ENCODE measurements at regions not wholly inside any gene's neighbourhood (a gene's known extent, or its start where the extent isn't known, plus 50 kb on each side); places are given as distances from the start of the nearest gene placed in this dataset.

- Histone ChIP-seq H3K9me3 (no peaks in the 10 kb centered on the region; the same call in 1 of the 2 replicates), H3K27me3 (no peaks in the 10 kb centered on the region), H3K4me1 (no peaks in the 10 kb centered on the region; the same call in none of the 2 replicates), H3K36me3 (no peaks in the 10 kb centered on the region), H3K4me3 (ENCODE audit: low read depth, low read length) (no peak overlapping the region)
- no peak for DNase-seq
- no peak for TF ChIP-seq CTCF (IDR thresholded peaks at IDR 0.05; ENCODE audit: low read depth, low read length)
These were observed 422.2 kb upstream of the ZP4 start for GRCh38 chr1:238312969-238313368.

DNA sequence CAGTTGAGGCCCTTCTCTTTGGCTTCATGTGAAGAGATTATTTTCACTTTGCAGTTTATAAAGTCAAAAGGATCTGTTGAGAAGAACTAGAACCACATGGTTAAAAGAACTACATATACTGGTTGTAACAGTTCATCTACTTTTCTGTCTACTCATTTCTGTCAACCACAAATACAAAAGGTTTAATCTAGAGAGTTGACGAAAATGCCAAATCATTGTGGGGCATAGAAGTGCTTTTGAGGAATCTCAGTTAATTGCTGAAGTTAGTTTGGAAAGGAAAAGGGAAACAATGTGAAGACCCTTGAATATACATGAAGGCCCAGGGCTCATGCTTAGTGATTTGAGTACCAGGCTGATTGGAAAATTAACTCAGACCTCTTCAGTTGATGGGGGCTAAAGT, 415.7 kb upstream of the ZP4 start:
- H3K36me3 ChIP-seq: no peaks in the 10 kb centered on the region
- no peak for DNase-seq
- H3K4me3 ChIP-seq (ENCODE audit: low read depth, low read length): no peak overlapping the region
- TF ChIP-seq CTCF (IDR thresholded peaks at IDR 0.05; ENCODE audit: low read depth, low read length): no peak
- H3K9me3 ChIP-seq: no peaks in the 10 kb centered on the region; the same call in 1 of the 2 replicates
- H3K4me1 ChIP-seq: no peaks in the 10 kb centered on the region; the same call in 1 of the 2 replicates
- no peaks in the 10 kb centered on the region for H3K27me3 ChIP-seq

DNA sequence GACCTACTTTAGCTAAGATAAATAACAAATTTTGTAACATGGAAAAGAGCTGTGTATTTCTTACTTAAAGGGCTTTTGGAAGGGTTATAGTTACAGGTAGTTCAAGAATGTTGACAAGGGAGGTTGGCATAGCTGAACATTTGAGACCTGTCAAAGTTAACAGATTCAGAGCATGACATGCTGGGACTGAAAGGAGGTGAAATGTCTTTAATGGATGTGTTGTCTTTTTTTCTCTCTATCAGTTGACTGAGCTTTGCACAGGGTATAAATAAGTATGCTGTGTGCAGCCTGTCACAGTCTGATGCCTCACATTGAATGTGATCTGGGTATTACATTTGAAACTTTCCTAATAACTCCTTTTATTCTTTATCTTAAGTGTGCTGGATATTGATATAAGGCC, 411.9 kb upstream of the ZP4 start:
- Histone ChIP-seq H3K4me3 (ENCODE audit: low read depth, low read length) (no peak overlapping the region), H3K27me3 (no peaks in the 10 kb centered on the region), H3K36me3 (no peaks in the 10 kb centered on the region), H3K9me3 (no peaks in the 10 kb centered on the region; the same call in 1 of the 2 replicates), H3K4me1 (no peaks in the 10 kb centered on the region; the same call in 1 of the 2 replicates)
- DNase-seq: no peak
- no peak for TF ChIP-seq CTCF (IDR thresholded peaks at IDR 0.05; ENCODE audit: low read depth, low read length)

DNA sequence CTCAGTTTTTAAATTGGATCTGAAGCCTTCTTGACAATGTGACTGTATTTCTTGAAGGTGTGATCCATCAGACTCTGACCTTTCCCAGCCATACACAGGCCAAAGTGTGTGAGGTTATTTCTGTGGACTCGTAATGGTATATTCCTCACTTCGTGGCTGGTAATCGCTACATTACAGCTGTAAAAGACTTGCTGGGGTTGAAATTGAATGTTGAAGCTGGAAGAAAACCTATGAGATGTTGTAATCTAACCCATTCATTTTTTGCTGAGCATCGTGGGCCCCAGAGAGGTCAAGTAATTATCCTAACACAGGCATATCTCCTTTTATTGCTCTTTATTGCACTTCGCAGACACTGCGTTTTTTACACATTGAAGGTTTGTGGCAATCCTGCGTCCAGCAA, 405.6 kb upstream of the ZP4 start:
- no peak for TF ChIP-seq CTCF (IDR thresholded peaks at IDR 0.05; ENCODE audit: low read depth, low read length)
- no peaks in the 10 kb centered on the region for H3K27me3 ChIP-seq
- DNase-seq: no peak
- H3K4me1 ChIP-seq: no peaks in the 10 kb centered on the region
- H3K9me3 ChIP-seq: no peaks in the 10 kb centered on the region
- H3K36me3 ChIP-seq: no peaks in the 10 kb centered on the region
- H3K4me3 ChIP-seq (ENCODE audit: low read depth, low read length): no peak overlapping the region

DNA sequence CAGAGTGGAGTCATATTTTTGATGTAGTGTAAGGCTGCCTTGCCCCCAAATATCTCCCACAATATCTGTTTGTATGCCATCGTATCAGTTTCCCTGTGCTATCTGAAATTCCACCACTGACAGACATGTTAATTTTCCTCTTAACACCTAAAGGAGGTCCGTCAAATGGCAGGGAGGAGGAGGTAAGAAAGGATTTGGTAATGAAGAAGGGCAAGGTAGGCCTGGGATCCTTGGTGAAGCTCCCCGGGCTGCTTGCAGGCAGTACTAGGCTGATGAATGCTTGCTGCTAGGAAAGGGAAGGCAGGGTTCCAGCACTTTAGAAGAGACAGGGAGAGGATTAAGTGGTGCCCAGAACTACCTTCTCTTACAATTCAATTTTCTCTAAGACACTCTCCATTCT, 402.4 kb upstream of the ZP4 start:
- Histone ChIP-seq H3K27me3 (no peaks in the 10 kb centered on the region), H3K4me1 (no peaks in the 10 kb centered on the region), H3K9me3 (no peaks in the 10 kb centered on the region), H3K36me3 (no peaks in the 10 kb centered on the region), H3K4me3 (ENCODE audit: low read depth, low read length) (no peak overlapping the region)
- no peak for DNase-seq
- TF ChIP-seq CTCF (IDR thresholded peaks at IDR 0.05; ENCODE audit: low read depth, low read length): no peak

GRCh38 chr1:238281418-238281817, 390.7 kb upstream of the ZP4 start:
- no peak for DNase-seq
- Histone ChIP-seq H3K36me3 (no peaks in the 10 kb centered on the region), H3K4me1 (no peaks in the 10 kb centered on the region), H3K9me3 (no peaks in the 10 kb centered on the region), H3K4me3 (ENCODE audit: low read depth, low read length) (no peak overlapping the region), H3K27me3 (no peaks in the 10 kb centered on the region)
- no peak for TF ChIP-seq CTCF (IDR thresholded peaks at IDR 0.05; ENCODE audit: low read depth, low read length)

All from BE2C (cell line).